GM18873 (cell line): ENCODE measurements at regions not wholly inside any gene's neighbourhood (a gene's known extent, or its start where the extent isn't known, plus 50 kb on each side); places are given as distances from the start of the nearest gene placed in this dataset.

Experiments used
- ATAC-seq: cut with Tn5 transposase; IDR thresholded peaks from one replicate; pipeline ENCODE4 v1.9.1; 2021; ENCODE audit warnings: mild to moderate bottlenecking, moderate library complexity, moderate number of reproducible peaks; ENCODE audit not compliant: unreplicated experiment, low FRiP score

DNA sequence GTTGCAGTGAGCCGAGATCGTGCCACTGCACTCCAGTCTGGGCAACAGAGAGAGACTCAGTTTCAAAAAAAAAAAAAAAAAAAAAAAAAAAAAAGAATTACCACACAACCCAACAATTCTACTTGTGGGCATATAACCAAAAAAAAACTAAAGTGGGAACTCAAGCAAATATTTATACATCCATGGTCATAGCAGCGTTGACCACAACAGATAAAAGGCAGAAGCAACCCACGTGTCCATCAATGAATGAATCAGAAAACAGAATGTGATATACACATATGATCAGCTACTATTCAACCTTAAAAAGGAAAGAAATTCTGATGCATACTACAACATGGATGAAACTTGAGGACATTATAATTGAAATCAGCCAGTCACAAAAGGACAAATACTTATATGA, 179.3 kb upstream of the NEBL start:
- ATAC-seq = no peak

DNA sequence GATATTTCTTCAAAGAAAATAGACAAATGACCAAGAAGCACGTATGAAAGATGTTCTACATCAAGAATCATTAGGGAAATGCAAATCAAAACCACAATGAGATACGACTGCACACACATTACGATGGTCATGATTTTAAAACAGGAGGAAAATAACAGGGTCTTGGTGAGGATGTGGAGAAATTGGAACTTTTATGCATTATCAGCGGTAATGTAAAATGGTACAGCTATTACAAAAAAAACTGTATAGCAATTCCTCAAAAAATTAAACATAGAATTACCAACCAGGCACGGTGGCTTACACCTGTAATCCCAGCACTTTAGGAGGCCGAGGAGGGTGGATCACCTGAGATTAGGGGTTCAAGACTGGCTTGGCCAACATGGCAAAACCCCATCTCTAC, 178.8 kb upstream of the NEBL start:
- no peak for ATAC-seq

DNA sequence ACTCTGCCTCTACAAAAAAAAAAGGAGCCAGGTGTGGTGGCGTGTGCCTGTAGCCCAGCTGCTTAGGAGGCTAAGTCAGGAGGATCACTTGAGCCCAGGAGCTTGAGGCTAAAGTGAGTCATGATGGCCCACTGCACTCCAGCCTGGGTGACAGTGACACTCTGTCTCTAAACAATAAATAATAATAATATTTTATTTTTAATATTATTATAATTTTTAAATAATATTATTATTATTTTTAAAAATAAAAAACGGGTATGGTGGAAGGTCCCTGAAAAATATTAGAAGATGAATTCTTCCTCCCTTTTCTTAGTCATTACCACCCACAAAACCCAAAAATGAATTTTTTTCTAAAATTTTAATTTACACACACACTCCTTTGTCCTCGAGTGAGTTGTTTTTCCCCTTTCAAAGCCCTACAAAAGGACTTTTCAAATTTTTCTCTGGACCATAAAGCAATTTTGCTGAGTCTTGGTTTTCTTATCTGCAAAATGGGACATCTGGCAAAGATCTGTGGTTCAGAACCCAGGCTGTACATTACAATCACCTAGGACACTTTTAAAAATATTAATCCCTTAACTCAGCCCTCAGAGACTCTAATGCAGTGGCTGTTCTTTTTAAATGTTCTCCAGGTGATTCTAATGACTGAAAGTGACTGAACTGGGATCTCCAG, 174.0 kb upstream of the NEBL start:
- ATAC-seq = no peak

DNA sequence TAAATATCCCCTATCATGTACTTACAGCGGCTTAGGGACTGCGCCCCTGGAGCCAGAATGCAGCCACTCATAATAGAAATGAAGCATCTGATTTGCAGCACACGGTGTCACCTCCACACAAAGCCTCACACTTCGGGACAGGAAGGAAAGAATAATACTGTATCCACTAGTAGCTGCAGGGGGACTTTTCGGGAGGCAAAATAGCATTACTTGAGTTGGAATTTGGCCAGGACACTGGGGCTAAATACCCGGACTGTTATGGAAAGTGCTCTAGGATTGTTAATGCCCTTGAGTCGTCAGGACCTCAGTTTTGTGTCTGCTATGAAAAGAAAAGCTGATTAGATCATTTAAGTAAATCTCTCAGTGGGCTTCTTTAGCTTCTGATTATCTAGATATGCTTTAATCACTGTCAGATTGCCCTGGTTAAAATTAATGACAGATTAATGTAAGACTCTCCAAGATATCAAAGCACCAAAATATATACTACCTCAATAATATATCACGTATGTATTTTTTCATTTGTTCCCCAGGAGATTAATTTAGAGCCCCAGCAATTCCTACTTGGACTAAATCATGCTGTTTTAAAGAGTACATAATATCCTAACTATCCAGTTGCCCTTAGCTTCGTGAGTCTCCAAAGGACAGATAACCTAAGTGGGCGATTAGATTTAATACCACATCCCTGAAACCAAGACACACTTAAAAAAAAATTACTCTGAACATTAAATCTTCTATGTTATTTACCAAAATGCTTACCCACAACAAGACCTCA, 173.0 kb upstream of the NEBL start:
- no peak for ATAC-seq

DNA sequence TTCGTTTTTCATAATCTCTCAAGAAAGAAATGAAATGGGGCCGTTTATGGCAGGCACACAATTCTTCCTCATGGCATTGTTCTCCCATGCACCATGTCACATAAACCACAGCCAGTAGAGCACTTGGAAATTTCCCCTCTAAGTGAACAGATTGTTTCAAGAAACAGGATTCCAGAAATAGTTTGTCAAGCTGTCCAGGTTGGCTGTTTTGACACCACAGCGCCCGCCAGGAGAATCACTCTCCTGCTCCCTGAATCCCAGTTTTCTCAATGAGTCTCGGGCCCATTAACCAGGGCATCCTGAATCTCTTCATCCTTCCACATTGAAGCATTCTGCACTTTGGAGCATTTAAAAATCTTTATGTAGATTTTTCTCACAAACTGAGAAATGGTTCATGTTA, 172.2 kb upstream of the NEBL start:
- ATAC-seq = no peak

DNA sequence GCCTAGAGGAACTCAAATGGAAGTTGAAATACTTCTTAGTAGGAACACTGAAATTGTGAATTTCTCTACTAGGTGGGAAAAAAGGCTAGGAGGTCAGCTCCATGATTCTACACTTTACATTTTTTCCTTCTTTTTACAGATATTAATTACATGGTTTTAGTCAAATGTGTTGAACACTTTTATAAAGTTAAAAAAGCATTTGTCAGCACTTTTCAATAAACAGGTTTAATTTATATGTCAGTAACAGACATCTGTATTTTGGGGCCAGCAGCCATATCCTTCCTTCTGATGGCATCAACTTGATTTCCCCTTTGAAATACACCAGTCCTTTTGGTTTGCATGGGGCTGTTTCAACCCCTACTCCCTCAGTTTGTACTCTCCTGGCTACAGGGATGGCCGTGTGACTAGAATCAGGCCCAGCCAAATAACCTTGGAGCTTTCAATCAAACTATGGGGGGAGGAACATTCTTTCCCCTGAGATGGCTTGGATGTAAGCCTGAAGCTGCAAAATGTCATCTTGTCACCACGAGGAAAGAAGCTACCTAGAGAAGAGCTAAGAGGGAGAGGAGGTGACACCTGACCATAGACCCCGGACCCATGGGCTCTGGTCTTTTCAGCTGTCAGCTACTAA, 171.0 kb upstream of the NEBL start:
- no peak for ATAC-seq

DNA sequence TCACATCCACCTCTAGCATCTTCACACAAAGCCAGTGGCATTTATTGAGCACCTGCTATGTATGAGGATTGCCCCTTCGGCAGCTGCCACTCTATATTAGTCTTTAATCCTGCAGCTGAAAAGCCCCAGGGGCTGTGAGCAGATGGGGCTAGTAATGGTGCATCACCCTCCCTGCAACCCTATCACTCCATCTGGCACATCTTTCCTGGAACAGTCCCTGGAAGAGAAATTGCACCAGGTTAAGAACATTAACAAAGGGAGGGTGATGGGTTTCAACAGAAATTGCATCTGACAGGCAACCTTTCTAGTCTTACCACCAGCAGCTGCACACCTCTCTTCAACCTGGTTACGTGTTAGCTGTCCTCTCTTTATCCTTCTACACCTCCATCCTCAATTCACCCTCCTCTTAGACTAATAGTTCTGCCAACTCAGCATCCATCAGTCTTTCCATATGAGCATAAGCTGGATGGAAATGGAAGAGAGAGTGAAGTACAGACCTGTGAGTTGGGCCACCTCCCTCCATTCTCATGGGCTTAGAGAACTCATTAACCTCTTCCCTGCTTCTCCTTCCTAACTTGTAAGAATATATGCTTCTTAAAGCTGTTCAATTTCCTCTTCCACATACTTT, 168.6 kb upstream of the NEBL start:
- no peak for ATAC-seq

DNA sequence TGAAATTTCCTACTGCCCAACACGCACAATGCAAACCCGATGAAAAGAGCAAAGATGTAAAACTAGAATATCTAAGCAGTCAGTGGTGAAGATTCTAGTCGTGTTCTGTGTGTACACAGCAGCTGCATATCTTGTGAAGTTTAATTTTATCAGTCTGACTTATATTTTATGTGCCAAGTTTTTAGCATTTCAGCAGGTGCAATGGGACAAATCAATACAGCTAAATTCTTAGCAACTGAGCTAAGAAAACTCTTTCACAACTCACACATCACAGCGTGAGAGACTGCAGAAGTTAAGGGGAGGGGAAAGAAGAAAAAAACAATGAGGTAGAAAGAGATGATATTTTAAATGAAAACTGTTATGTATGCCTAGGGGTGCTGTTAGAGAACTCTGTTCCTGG, 164.9 kb upstream of the NEBL start:
- ATAC-seq = no peak

DNA sequence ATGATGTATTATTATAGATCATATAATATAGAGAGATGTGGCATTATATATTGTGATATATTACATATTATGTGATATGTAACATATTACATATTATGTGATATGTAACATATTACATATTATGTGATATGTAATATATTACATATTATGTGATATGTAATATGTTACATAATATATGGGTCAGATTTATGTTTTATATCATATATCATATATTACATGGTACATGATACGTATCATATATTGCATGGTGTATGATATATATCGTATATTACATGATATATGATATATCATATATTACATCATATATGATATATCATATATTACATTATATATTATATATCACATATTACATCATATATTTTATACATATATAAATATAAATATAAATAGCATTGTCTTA, 164.1 kb upstream of the NEBL start:
- ATAC-seq = no peak

DNA sequence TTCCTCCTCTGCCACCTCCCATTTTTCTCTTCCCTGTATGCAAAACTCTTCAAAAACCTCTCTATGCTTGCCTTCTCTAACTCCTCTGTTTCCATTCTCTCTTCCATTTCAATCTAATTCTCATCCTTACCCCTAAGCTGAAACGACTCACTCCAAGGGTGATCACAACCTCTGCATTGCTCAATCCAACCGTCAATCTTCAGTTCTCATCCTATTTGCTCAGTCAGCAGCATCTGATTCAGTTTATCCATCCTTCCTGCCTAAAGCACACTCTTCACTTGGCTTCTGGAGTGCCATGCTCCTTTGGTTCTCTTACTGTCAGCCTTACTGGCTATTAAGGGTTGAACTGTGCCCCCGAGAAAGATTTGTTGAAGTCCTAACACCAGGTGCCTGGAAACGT, 163.5 kb upstream of the NEBL start:
- ATAC-seq = no peak

DNA sequence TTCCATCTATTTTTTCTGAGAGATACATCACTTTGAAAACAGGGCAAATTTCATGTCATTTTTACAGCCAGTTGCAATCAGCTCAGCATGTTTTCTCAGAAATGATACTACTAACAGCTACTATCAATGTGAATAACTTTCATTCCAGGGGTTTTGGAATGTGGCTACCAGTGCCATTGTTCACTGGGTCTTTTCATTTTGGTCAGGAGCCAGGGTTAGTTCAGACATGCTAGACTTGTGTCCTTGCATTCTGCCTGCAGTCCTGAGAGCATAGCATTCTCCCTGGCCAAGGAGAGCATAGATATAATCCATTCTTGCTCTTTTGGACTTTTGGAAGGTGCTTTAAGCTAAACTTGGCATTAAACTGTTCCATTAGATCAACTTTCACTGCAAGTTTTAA, 160.9 kb upstream of the NEBL start:
- no peak for ATAC-seq

DNA sequence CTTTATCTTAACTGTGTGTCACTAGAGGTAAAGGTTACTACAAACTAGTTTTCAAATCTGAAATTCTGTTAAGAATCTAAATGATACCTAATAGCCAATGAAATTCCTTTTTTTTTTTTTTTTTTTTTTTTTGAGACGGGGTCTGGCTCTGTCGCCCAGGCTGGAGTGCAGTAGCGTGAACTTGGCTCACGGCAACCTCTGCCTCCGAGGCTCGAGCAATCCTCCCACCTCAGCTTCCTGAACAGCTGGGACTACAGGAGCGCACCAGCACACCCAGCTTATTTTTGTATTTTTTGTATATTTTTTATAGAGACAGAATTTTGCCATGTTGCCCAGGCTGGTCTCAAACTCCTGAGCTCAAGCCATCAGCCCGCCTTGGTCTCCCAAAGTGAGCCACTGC, 160.3 kb upstream of the NEBL start:
- no peak for ATAC-seq

DNA sequence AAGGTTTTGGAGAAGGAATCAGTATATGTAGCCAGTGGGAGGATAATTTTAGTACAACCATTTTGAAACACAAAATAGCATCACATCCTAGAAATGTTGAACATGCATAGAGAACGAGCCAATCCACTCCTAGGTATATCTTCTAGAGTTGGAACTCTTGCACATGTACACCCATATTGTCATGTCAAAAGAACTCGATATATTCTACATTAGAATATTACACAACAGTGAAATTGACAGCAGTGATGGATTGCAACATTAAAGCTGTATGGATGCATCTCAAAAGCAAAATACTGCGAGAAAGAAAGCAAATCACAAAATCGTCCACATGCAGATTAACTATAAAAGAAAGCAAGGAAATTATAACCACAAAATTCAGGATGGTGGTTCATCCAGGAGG, 159.3 kb upstream of the NEBL start:
- ATAC-seq = no peak

DNA sequence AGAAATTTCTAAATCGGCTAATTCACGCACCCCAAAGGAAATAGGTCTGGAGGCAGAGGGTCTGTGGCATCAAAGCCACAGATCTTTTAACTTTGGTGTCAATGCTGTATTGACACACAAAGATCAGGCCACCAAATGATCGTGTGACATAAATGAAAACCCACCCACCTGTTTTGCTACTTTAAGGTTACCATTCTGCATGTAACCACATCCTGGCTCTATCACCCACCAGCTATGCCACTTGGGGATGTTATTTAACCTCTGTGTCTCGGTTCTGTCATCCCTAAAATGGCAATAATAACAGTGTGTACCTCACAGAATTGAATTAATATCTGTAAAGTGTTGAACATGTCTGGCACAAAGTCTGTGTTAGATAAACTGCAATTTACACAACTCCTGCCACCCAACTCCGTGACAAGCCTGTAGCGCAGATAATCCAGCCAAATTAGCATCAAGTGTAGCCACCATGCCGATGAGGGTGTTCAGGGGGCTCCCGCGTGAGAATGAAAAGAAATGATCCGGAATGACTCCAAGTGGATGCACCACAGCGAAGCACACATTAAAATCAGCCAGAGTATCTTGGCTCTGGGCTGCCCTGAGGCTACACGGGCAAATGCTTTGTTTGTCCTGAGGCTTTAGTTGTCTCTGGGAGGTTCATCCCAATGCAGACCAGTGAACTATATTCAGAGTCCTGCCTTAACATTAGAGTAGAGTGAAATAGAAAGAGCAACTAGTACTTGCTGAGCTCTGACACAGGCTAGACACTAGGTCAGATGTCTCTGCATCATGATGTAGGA, 158.4 kb upstream of the NEBL start:
- ATAC-seq = no peak

DNA sequence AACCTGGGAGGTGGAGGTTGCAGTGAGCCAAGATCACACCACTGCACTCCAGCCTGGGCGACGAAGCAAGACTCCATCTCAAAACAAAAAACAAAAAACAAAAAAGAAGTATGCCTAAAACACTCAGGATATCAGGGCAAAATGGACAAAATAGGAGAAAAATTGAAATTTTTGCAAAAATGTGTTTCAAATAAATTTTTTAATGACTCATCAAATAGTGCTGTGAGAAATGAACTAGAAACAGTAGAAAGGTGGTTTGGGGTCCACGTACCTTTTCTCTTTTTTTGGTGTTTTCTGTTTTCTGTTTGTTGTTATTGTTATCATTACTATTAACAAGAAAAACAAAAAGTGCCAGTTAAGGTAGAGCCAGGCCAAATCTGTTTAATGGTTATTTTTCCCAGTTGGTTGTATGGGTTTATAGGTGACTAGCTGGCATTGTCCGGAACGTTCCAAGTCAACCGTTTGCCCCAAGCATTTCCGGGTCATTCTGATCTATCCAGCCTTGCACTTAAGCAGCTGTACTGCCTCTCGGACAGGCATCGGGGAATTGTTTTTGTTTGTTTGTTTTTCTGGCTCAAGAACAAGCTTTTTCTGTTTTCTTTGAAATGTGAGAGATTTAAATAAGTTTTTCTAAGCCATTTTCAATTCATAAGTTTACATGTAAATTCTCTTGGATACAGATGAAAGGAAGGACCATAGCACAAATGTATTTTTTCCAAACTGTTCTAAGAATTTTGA, 157.0 kb upstream of the NEBL start:
- no peak for ATAC-seq

DNA sequence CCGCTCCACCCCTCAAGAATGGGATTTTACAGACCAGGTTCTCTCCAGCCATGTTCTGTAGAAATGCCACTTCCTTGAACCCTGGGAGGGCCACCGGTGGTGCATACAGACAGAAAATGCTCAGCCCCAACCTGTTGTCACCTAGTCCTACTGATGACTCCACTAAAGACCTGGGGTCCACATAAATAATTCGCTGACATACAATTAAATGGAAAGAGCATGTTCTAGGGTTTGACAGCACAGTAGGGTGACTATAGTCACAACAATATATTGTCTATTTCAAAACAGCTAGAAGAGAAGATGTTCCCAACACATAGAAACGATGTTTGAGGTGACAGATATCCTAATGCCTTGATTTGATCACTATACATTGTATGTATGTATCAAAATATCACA, 155.6 kb upstream of the NEBL start:
- ATAC-seq = no peak

DNA sequence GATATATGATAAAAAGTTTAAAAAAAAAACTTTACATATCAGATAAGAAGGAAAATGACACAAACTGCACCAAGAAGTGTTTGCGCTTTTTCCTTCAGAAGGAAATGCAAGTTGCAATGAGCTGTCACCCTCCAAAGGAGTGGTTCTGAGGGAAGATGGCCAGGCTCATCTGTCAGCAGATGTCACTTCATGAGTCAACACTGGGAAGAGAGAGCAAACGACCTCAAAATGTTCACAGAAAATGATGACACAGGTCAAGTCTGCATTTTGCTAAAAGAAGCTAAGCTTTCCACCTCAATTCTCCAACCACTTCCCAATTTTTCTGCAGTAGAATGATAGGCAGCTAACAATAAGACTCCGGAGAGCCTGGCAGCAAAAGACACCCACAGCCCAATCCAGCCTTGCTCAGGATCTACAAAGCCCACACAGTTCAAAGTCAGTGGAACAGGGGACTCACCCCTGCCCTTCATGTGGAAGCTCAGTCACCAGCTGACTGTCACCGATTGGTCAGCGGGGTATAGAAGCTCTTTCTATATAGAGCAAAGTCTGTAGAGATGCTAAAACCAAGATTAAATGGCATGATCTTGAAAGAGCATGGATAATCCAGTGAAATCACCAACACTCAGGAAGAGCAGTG, 155.1 kb upstream of the NEBL start:
- ATAC-seq = no peak

DNA sequence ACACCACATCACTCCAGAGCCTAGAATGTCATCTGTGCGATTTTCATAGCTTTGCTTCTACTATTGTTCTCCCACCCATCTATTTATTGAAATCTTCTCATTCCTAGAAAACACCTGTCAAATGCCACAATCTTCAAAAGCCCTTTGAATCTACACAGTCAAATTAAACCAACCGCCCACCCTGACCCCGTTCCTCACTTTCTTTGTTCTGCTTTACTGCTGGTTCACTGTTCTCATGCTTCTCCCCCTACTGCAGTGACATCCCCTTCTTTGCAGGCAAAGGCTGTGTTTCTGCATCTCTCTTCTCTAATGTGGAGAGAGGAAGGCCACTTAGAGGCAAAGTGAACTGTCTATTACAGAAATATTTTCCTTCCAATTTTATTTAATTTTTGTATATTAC, 152.4 kb upstream of the NEBL start:
- ATAC-seq = no peak

DNA sequence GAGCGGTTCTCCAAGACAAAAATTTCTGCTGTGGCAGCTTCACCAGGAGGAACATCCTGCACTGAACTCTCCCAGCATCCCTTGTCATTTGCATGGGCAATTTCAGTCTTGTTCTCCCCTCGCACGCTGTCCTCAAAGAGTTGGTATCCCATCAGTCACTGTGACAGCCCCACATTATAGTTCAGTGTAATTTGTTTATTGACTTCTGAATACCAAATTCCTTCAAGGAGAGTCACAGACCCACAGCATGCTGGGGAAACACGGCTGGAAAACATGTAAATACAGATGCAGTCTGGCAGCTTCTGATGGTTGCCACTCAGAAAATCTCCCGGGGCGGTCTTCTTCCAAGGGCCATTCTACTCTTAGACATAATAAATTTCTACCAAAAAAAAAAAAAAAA, 151.0 kb upstream of the NEBL start:
- no peak for ATAC-seq

DNA sequence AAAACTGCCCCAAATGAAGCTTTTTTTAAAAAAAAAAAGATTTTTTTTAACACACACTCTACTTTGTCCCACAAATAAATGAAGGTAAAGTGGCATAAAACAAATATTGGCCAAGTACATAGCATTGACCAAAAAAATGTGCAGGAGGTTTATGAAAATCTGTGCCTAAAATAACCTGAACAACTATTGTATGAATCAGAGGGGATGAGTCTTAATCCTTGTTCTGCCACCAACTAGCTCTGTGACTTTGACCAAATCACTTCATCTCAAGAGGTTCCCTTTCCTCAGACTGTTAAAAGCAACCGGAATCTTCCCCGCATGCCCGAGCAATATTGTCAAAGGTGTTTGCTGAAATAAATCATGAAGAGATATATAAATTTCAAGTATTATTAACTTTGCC, 150.4 kb upstream of the NEBL start:
- no peak for ATAC-seq
